ENCODE measurements at regions not wholly inside any gene's neighbourhood (a gene's known extent, or its start where the extent isn't known, plus 50 kb on each side); places are given as distances from the start of the nearest gene placed in this dataset.

GRCh38 chr6:120392941-120393340, 941.3 kb downstream of the TBC1D32 start:
- TF ChIP-seq EZH2 (IDR thresholded peaks at IDR 0.05; ENCODE audit: borderline replicate concordance, low read depth, low read length, poor library complexity, severe bottlenecking) (no peak), CTCF (conservative IDR thresholded peaks at IDR 0.05; ENCODE audit: low read depth, low read length) (no peak)
